GM10266 (cell line): ENCODE measurements at regions not wholly inside any gene's neighbourhood (a gene's known extent, or its start where the extent isn't known, plus 50 kb on each side); places are given as distances from the start of the nearest gene placed in this dataset.

ENCODE experiments used
- DNase-seq: peaks from one replicate; pipeline ENCODE4 v3.0.0; 2012; ENCODE audit errors: extremely low spot score
- CTCF ChIP-seq: IDR thresholded peaks from 2 replicates; pipeline ENCODE4 v1.5.1; 2012; ENCODE audit warnings: mild to moderate bottlenecking, low read depth; ENCODE audit not compliant: control insufficient read depth, insufficient read depth; ENCODE audit errors: missing control alignments

DNA sequence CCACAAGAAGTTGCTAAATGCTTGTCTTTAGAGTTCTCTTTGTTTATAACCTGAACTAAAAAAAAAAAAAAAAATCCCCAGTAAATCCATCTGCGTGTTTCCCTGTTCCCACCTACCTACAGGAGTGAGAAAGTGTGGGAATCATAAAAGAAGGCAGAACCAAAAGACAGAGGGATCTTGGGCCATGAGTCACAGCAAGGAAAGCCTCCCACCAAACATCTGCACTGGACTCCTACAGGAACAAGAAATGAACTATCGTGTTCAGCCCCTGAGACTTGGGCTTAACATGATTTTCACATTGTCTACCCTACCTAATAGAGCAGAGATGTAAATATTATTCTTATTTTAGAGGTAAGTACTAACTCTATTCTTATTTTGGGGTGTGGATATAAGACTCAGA lies 1761.2 kb upstream of the CELF4 start:
- no peak for TF ChIP-seq CTCF
- DNase-seq = no peak

DNA sequence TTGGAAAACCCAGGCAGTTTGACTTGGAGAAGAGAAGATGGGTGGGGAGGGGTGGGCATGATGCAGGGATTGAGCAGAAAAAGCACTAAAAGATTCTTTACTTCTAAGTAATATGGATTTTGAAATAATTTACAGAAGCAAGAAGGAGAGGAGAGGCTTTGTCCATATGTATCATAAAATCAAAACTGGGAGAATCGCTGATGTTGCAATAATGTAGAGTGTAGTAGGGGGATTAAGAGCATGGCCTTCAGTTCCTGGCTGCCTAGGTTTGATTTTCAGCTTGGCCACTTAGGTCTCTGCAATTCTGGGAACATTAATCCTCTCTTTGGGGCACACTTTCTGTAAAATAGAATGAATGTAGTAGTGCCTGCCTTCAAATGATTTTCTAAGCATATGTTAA lies 1760.4 kb upstream of the CELF4 start:
- no peak for DNase-seq
- TF ChIP-seq CTCF = no peak

DNA sequence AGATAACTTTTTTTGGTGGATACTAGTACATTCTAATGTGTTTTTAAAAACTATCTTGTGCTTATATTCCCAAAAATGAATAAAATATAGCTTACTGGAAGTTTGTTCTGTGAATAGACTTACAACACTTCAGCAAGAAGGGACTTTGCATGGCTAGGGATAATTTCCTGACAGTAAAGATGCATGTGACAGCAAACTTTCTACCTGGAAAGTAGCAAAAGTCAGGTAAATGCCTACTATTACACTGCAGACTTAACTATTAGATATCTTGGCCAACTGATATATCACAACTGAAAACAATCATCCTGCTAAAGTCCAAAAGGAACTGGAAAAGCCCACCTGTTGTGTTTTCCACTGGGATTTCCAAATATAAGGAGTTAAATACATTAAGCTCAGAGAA lies 1753.5 kb upstream of the CELF4 start:
- DNase-seq = no peak
- no peak for TF ChIP-seq CTCF

DNA sequence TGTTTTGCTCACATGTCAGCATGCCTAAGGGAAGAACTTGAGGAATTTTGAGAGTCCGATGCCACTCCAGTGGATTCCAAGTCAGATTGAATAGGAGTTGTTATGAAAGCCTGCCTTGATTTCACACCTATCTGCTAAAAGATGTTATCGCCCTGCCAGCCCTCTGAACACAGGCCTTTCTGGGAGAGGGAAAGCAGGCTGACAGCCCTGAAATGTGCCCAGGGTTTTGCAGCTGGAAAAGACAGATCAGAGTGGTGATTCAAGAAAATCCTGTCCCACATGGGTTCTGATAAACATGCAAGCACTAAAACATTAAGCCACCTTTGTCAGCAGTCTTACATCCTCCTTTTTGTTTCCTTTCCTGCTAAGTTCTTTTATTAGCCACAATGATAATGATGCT lies 1752.9 kb upstream of the CELF4 start:
- TF ChIP-seq CTCF = no peak

GRCh38 chr18:39318008-39318407 lies 1752.4 kb upstream of the CELF4 start:
- TF ChIP-seq CTCF = no peak
- DNase-seq = no peak

More for the DNA sequence above, 1752.9 kb upstream of the CELF4 start:
- DNase-seq = no peak

DNA sequence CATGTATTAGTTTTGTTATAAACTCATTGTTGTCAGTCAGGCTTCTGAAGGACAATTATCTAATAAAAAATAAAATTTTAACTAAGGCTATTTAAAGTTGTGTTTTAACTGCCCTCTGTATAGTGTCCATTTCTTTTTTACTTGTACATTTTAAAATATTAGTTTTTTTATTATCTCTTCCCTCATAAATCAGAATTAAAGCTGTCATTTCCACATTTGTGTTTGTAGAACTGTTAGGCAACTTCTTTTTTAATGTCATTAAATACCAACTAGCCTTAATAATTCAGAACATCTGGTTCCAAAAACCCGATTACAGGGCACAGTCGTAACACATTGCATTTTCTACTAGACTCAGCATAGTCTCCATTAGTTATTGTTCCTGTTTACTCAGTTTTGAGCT lies 1749.0 kb upstream of the CELF4 start:
- no peak for TF ChIP-seq CTCF

GRCh38 chr18:39313992-39314391 lies 1748.4 kb upstream of the CELF4 start:
- DNase-seq = no peak
- TF ChIP-seq CTCF = no peak

More for the DNA sequence above, 1749.0 kb upstream of the CELF4 start:
- no peak for DNase-seq
